Endothelial cell of umbilical vein (primary cell): ENCODE measurements at regions not wholly inside any gene's neighbourhood (a gene's known extent, or its start where the extent isn't known, plus 50 kb on each side); places are given as distances from the start of the nearest gene placed in this dataset.

Experiments used
- EZH2 ChIP-seq: IDR thresholded peaks from 2 replicates; pipeline ENCODE4 v1.6.1; 2012; ENCODE audit warnings: borderline replicate concordance, low read depth, mild to moderate bottlenecking, moderate library complexity, low read length, inconsistent platforms; ENCODE audit not compliant: severe bottlenecking
- POLR2A ChIP-seq: IDR thresholded peaks from 2 replicates; pipeline ENCODE4 v1.6.1; 2012; ENCODE audit warnings: low read depth, mild to moderate bottlenecking, control low read depth, low read length
- POLR2AphosphoS5 ChIP-seq: IDR thresholded peaks from 2 replicates; pipeline ENCODE4 v1.6.1; 2012; ENCODE audit warnings: low read depth, mild to moderate bottlenecking, control low read depth, low read length, moderate library complexity; ENCODE audit not compliant: insufficient read depth
- TF ChIP-seq, protein P1 (sequence below), 2 donors: IDR thresholded peaks; 1 replicate in 1 of 2; 2 replicates in 1 of 2; pipeline ENCODE4 v1.5.1; 2011; ENCODE audit warnings: low read length in 2 of 2, mild to moderate bottlenecking in 2 of 2, moderate library complexity in 2 of 2, control low read depth in 1 of 2, inconsistent platforms in 1 of 2, low read depth in 1 of 2; ENCODE audit not compliant: insufficient read depth in 1 of 2; ENCODE audit errors: extremely low read depth in 1 of 2
- TF ChIP-seq, protein P2 (sequence below): IDR thresholded peaks from 2 replicates; pipeline ENCODE4 v1.6.1; 2011; ENCODE audit not compliant: insufficient read depth, insufficient read length

- TF ChIP-seq, protein P1, sequence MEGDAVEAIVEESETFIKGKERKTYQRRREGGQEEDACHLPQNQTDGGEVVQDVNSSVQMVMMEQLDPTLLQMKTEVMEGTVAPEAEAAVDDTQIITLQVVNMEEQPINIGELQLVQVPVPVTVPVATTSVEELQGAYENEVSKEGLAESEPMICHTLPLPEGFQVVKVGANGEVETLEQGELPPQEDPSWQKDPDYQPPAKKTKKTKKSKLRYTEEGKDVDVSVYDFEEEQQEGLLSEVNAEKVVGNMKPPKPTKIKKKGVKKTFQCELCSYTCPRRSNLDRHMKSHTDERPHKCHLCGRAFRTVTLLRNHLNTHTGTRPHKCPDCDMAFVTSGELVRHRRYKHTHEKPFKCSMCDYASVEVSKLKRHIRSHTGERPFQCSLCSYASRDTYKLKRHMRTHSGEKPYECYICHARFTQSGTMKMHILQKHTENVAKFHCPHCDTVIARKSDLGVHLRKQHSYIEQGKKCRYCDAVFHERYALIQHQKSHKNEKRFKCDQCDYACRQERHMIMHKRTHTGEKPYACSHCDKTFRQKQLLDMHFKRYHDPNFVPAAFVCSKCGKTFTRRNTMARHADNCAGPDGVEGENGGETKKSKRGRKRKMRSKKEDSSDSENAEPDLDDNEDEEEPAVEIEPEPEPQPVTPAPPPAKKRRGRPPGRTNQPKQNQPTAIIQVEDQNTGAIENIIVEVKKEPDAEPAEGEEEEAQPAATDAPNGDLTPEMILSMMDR (IDR thresholded peaks at IDR 0.05; ENCODE audit: extremely low read depth in 1 of 2, insufficient read depth in 1 of 2, low read depth in 1 of 2, low read length in 2 of 2), result no peak
- TF ChIP-seq EZH2, result no peak
- no peak for TF ChIP-seq POLR2A
- TF ChIP-seq, protein P2, sequence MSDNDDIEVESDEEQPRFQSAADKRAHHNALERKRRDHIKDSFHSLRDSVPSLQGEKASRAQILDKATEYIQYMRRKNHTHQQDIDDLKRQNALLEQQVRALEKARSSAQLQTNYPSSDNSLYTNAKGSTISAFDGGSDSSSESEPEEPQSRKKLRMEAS, result no peak
- no peak for TF ChIP-seq POLR2AphosphoS5
Observed at GRCh38 chr11:22465620-22466019, 127.4 kb downstream of the SLC17A6 start.
